Hepatocyte (in vitro differentiated cells): ENCODE measurements at regions not wholly inside any gene's neighbourhood (a gene's known extent, or its start where the extent isn't known, plus 50 kb on each side); places are given as distances from the start of the nearest gene placed in this dataset.

Experiments used
- DNase-seq: peaks from one replicate; pipeline ENCODE4 v3.0.0-alpha.2; 2016; ENCODE audit warnings: low spot score
- H2AFZ ChIP-seq: fragments of 200-600 bp; sonication (generic); 2 replicates; pipeline ENCODE4 v1.6.0; 2016; ENCODE audit warnings: antibody characterized with exemption, mild to moderate bottlenecking
- H3K27ac ChIP-seq: fragments of 200-600 bp; sonication (generic); 2 replicates; pipeline ENCODE4 v1.5.1; 2016; ENCODE audit warnings: mild to moderate bottlenecking
- H3K27me3 ChIP-seq: fragments of 200-600 bp; sonication (generic); 2 replicates; pipeline ENCODE4 v1.6.1; 2016
- H3K36me3 ChIP-seq: fragments of 200-600 bp; sonication (generic); replicated peaks from 2 replicates; pipeline ENCODE4 v1.5.1; 2016; ENCODE audit warnings: low read depth; ENCODE audit not compliant: insufficient read depth
- H3K4me1 ChIP-seq: fragments of 200-600 bp; sonication (generic); 2 replicates; pipeline ENCODE4 v1.5.1; 2016; ENCODE audit warnings: mild to moderate bottlenecking, moderate library complexity; ENCODE audit not compliant: insufficient read depth
- H3K4me2 ChIP-seq: fragments of 200-600 bp; sonication (generic); 2 replicates; pipeline ENCODE4 v1.6.0; 2016
- H3K4me3 ChIP-seq: fragments of 200-600 bp; sonication (generic); 2 replicates; pipeline ENCODE4 v1.5.1; 2016; ENCODE audit warnings: mild to moderate bottlenecking
- H3K79me2 ChIP-seq: fragments of 200-600 bp; sonication (generic); 2 replicates; pipeline ENCODE4 v1.6.0; 2017; ENCODE audit warnings: mild to moderate bottlenecking
- H3K9me2 ChIP-seq: fragments of 200-600 bp; sonication (generic); replicated peaks from 2 replicates; pipeline ENCODE4 v1.6.0; 2017; ENCODE audit warnings: mild to moderate bottlenecking; ENCODE audit not compliant: insufficient read depth
- H3K9me3 ChIP-seq: fragments of 200-600 bp; sonication (generic); 2 replicates; pipeline ENCODE4 v1.5.1; 2016; ENCODE audit warnings: low read depth, mild to moderate bottlenecking
- H4K20me1 ChIP-seq: fragments of 200-600 bp; sonication (generic); 2 replicates; pipeline ENCODE4 v1.6.0; 2016; ENCODE audit warnings: mild to moderate bottlenecking; ENCODE audit not compliant: insufficient read depth, poor library complexity, severe bottlenecking
- CTCF ChIP-seq: fragments of 200-600 bp; sonication (generic); IDR thresholded peaks from 2 replicates; pipeline ENCODE4 v1.5.1; 2016; ENCODE audit warnings: antibody characterized with exemption, mild to moderate bottlenecking; ENCODE audit not compliant: poor library complexity
- EZH2 ChIP-seq: fragments of 200-600 bp; sonication (generic); IDR thresholded peaks from 2 replicates; pipeline ENCODE4 v1.6.1; 2016; ENCODE audit warnings: antibody characterized with exemption, mild to moderate bottlenecking, borderline replicate concordance
- EZH2phosphoT487 ChIP-seq: fragments of 200-600 bp; sonication (generic); IDR thresholded peaks from one replicate; pipeline ENCODE4 v1.6.1; 2018; ENCODE audit warnings: antibody characterized with exemption, mild to moderate bottlenecking, low read depth, moderate library complexity; ENCODE audit not compliant: unreplicated experiment, severe bottlenecking
- WGBS: methylation state at CpG from one replicate; pipeline ENCODE4 v1.1.6; 2016; ENCODE audit warnings: low lambda C conversion rate; ENCODE audit errors: missing lambda C conversion rate; 5-methylcytosine and 5-hydroxymethylcytosine counted together

- Histone ChIP-seq H3K9me3 (no peaks in the 10 kb centered on the region), H3K36me3 (no peaks in the 10 kb centered on the region), H3K9me2 (no peaks in the 10 kb centered on the region), H3K27me3 (no peaks in the 10 kb centered on the region), H4K20me1 (no peaks in the 10 kb centered on the region), H3K27ac (no peak overlapping the region), H2AFZ (no peak overlapping the region), H3K79me2 (peaks cover 6% of the 10 kb centered on the region), H3K4me2 (no peak overlapping the region), H3K4me3 (no peak overlapping the region), H3K4me1 (no peaks in the 10 kb centered on the region)
- 54% methylated on average over 13 of the region's 13 CpGs for WGBS
- TF ChIP-seq EZH2 (no peak), CTCF (no peak), EZH2phosphoT487 (no peak)
- no peak for DNase-seq
Measured at GRCh38 chr6:143570147-143570853, 58.8 kb upstream of the FUCA2 start.

- H3K36me3 ChIP-seq, result no peaks in the 10 kb centered on the region
- TF ChIP-seq EZH2phosphoT487, result no peak
- no peaks in the 10 kb centered on the region for H3K27me3 ChIP-seq
- 82% methylated on average over 4 of the region's 4 CpGs for WGBS
- H3K9me3 ChIP-seq, result no peaks in the 10 kb centered on the region
- no peak for DNase-seq
- no peaks in the 10 kb centered on the region for H3K4me1 ChIP-seq
- no peak overlapping the region for H2AFZ ChIP-seq
- H3K4me3 ChIP-seq, result no peak overlapping the region
- no peaks in the 10 kb centered on the region for H4K20me1 ChIP-seq
- H3K27ac ChIP-seq, result no peak overlapping the region
- H3K9me2 ChIP-seq, result no peaks in the 10 kb centered on the region
- H3K79me2 ChIP-seq, result peaks cover 9% of the 10 kb centered on the region
- no peak overlapping the region for H3K4me2 ChIP-seq
Measured at GRCh38 chr6:143569040-143569439, 57.5 kb upstream of the FUCA2 start.

- no peak overlapping the region for H3K4me2 ChIP-seq
- no peak for DNase-seq
- no peak overlapping the region for H2AFZ ChIP-seq
- H3K79me2 ChIP-seq, result peaks cover 15% of the 10 kb centered on the region
- H3K4me1 ChIP-seq, result no peaks in the 10 kb centered on the region
- no peak overlapping the region for H3K27ac ChIP-seq
- no peaks in the 10 kb centered on the region for H4K20me1 ChIP-seq
- WGBS, result 88% methylated on average over 6 of the region's 6 CpGs
- no peaks in the 10 kb centered on the region for H3K27me3 ChIP-seq
- no peaks in the 10 kb centered on the region for H3K9me2 ChIP-seq
- no peaks in the 10 kb centered on the region for H3K36me3 ChIP-seq
- TF ChIP-seq EZH2phosphoT487, result no peak
- no peak for TF ChIP-seq CTCF
- no peak for TF ChIP-seq EZH2
- H3K9me3 ChIP-seq, result no peaks in the 10 kb centered on the region
- no peak overlapping the region for H3K4me3 ChIP-seq
Measured at GRCh38 chr6:143564484-143565017, 53.0 kb upstream of the FUCA2 start.

- DNase-seq, result no peak
- H4K20me1 ChIP-seq, result no peaks in the 10 kb centered on the region
- no peaks in the 10 kb centered on the region for H3K9me2 ChIP-seq
- H3K9me3 ChIP-seq, result no peaks in the 10 kb centered on the region
- WGBS, result 92% methylated on average over 4 of the region's 4 CpGs
- no peak overlapping the region for H3K27ac ChIP-seq
- H3K79me2 ChIP-seq, result peaks cover 15% of the 10 kb centered on the region
- TF ChIP-seq EZH2phosphoT487 (no peak), CTCF (no peak), EZH2 (no peak)
- no peaks in the 10 kb centered on the region for H3K4me1 ChIP-seq
- no peak overlapping the region for H3K4me3 ChIP-seq
- H3K4me2 ChIP-seq, result no peak overlapping the region
- H3K27me3 ChIP-seq, result no peaks in the 10 kb centered on the region
- no peak overlapping the region for H2AFZ ChIP-seq
- H3K36me3 ChIP-seq, result no peaks in the 10 kb centered on the region
Measured at GRCh38 chr6:143562143-143562542, 50.6 kb upstream of the FUCA2 start.
